ENCODE measurements at regions not wholly inside any gene's neighbourhood (a gene's known extent, or its start where the extent isn't known, plus 50 kb on each side); places are given as distances from the start of the nearest gene placed in this dataset.

- TF ChIP-seq CTCF (IDR thresholded peaks at IDR 0.05) (no peak), POLR2A (IDR thresholded peaks at IDR 0.05) (no peak)
- H3K4me1 ChIP-seq, result no peaks in the 10 kb centered on the region
- no peaks in the 10 kb centered on the region for H3K27me3 ChIP-seq
- no peak overlapping the region for H3K27ac ChIP-seq
- no peak for DNase-seq
- intact Hi-C loops (cut with DNase I), result no loop called here
- no peaks in the 10 kb centered on the region for H3K9me3 ChIP-seq
- H3K36me3 ChIP-seq, result no peaks in the 10 kb centered on the region
- no peak overlapping the region for H3K4me3 ChIP-seq (replicated peaks in 1 of 3)
- WGBS, 2 donors, result 95 to 96% methylated on average over 4 of the region's 4 CpGs
These were observed 63.5 kb upstream of the ROR1 start for GRCh38 chr1:63710308-63710707.

GRCh38 chr1:63710761-63711380 lies 62.9 kb upstream of the ROR1 start:
- Histone ChIP-seq H3K27me3 (no peaks in the 10 kb centered on the region), H3K36me3 (no peaks in the 10 kb centered on the region), H3K4me1 (no peaks in the 10 kb centered on the region), H3K27ac (no peak overlapping the region), H3K9me3 (no peaks in the 10 kb centered on the region), H3K4me3 (replicated peaks in 1 of 3) (no peak overlapping the region)
- intact Hi-C loops (cut with DNase I), result no loop called here
- 86 to 90% methylated on average over 1 of the region's 1 CpG for WGBS, 2 donors
- no peak for DNase-seq
- no peak for TF ChIP-seq CTCF (IDR thresholded peaks at IDR 0.05)
- TF ChIP-seq POLR2A (IDR thresholded peaks at IDR 0.05), result no peak

GRCh38 chr1:63713041-63713440 lies 60.8 kb upstream of the ROR1 start:
- no peak for TF ChIP-seq CTCF (IDR thresholded peaks at IDR 0.05)
- no peak for TF ChIP-seq POLR2A (IDR thresholded peaks at IDR 0.05)
- H3K27ac ChIP-seq, result no peak overlapping the region
- intact Hi-C loops (cut with DNase I), result no loop called here
- H3K9me3 ChIP-seq, result no peaks in the 10 kb centered on the region
- no peak overlapping the region for H3K4me3 ChIP-seq (replicated peaks in 1 of 3)
- no peaks in the 10 kb centered on the region for H3K36me3 ChIP-seq
- 85 to 88% methylated on average over 3 of the region's 3 CpGs for WGBS, 2 donors
- H3K27me3 ChIP-seq, result no peaks in the 10 kb centered on the region
- DNase-seq, result no peak
- no peaks in the 10 kb centered on the region for H3K4me1 ChIP-seq

DNA sequence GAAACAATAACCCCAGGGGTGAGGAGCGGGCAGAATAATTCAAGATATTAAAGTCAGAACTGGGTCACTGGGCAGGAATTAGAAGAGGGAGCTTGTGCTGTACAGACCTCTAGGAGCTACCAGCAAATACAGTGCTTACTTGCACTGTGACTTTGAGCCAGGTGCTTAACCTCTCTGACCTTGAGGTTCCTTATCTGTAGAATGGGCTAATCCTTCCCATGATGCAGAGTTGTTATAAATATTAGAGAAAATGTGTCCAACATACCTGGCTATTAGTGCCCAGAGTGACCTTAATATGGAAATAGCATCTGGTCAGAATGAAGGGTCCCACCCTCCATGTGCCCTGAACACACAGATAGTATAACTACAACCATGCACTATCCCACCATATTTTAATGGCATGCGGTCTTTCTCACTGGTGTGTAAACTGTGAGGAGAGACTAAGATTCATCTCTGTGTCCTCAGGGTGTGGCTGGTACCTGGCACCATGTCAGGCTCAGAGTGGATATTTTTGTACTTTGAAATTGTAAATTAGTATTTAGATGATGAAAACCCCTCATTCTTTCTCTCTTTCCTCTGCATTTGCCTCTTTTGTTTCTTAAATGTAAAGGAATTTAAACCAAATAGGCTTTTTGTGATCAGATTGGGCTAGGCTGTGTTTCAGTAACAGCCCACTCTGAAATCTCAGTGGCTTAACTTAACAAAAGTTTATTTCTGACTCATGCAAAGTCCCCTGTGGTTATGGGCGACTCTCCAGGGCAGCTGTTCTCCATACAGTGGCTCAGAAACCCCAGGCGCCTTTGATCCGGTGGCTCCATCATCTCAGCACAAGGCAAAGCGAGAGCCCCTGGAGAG lies 60.0 kb upstream of the ROR1 start:
- Histone ChIP-seq H3K4me1 (no peaks in the 10 kb centered on the region), H3K36me3 (no peaks in the 10 kb centered on the region), H3K4me3 (replicated peaks in 1 of 3) (no peak overlapping the region), H3K27me3 (no peaks in the 10 kb centered on the region), H3K27ac (no peak overlapping the region), H3K9me3 (no peaks in the 10 kb centered on the region)
- 74 to 91% methylated on average over 4 to 6 of the region's 6 CpGs for WGBS, 2 donors
- intact Hi-C loops (cut with DNase I), result no loop called here
- TF ChIP-seq POLR2A (IDR thresholded peaks at IDR 0.05), result no peak
- TF ChIP-seq CTCF (IDR thresholded peaks at IDR 0.05), result no peak
- no peak for DNase-seq

DNA sequence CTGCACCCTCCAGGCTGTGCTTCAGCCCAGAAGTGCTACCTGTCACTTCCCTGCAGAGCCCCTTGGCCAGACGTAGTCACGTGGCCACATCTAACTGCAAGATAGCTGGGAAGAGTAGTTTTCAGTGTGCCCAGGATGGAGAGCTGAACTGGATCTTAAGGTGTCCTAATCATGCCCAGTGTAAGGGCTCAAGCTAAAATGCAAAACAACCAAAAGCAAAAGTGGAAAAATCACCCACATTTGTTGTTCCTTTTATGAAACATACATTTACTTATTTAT lies 59.4 kb upstream of the ROR1 start:
- Histone ChIP-seq H3K27ac (no peak overlapping the region), H3K4me1 (no peaks in the 10 kb centered on the region), H3K4me3 (replicated peaks in 1 of 3) (no peak overlapping the region), H3K36me3 (no peaks in the 10 kb centered on the region), H3K27me3 (no peaks in the 10 kb centered on the region), H3K9me3 (no peaks in the 10 kb centered on the region)
- WGBS, 2 donors, result 49 to 50% methylated on average over 2 of the region's 2 CpGs
- no peak for TF ChIP-seq CTCF (IDR thresholded peaks at IDR 0.05)
- no peak for TF ChIP-seq POLR2A (IDR thresholded peaks at IDR 0.05)
- intact Hi-C loops (cut with DNase I), result no loop called here
- no peak for DNase-seq
